IPS-NIHi7 (cell line): ENCODE measurements at regions not wholly inside any gene's neighbourhood (a gene's known extent, or its start where the extent isn't known, plus 50 kb on each side); places are given as distances from the start of the nearest gene placed in this dataset.
"Not testable (repeated sequence)": the region's sequence is repeated elsewhere in the genome, so short reads cannot be mapped to it uniquely, and the experiment has no call there.

ENCODE experiments used
- DNase-seq: peaks from one replicate; pipeline ENCODE4 v3.0.0; 2012; ENCODE audit warnings: mixed read lengths; ENCODE audit errors: extremely low spot score

DNA sequence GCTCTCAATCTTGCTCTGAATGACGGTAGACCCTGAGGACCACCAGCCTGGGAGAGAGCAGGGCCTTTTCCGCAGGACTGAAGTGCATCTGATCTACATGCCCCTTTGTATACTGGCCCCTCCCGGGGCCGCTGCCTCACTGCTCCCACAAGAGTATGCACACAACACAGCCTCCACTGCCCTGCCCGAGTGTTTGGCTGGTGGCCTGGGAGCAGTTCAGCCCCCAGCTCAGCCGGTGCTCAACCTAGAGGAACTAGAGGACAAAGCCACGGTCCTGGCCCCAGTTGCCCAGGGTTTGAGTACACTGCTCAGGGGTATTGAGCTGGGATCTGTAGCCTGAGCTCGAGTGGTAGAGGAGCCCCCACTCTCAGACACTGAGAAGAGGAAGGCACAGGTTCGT is 118.9 kb upstream of the CAB39 start:
- no peak for DNase-seq

DNA sequence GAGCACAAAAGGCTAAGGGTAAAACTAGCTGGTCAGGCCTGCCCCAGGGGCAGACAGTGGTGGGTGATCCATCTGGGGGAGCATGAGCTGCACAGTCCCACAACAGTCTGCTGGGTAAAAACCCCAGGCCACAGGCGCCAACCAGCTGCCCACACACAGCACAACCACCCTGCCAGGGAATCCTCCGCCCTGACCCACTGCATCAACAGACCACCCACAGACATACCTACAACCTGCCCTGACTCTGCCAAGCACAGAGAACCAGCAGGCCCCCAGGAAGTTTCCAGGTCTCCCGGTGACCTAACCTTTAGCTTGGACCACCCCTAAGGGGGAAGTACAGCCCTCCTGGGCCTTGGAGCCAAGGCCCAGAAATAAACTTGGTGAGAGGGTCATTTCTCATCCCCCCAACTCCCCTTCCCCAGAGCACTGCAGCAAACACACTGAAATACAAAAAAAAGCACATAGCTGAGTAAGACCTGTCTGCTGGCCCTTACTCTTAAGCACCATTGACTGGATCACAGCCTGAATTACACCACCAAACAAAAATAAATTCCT is 118.3 kb upstream of the CAB39 start:
- no peak for DNase-seq

DNA sequence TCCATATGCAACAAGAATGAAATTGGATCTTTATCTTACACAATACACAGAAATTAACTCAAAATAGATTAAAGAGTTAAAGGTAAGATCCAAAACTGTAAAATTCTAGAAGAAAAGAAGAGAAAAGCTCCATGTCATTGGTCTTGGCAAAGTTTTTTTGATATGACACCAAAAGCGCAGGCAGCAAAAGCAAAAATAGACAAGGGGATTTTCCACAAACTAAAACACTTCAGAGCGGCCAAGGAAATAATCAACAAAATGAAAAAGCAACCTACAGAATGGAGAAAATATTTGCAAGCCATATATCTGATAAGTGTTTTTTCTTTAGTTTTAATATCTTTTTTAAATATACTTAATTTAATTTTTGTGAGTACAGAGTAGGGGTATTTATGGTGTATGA is 112.8 kb upstream of the CAB39 start:
- DNase-seq, result no peak

DNA sequence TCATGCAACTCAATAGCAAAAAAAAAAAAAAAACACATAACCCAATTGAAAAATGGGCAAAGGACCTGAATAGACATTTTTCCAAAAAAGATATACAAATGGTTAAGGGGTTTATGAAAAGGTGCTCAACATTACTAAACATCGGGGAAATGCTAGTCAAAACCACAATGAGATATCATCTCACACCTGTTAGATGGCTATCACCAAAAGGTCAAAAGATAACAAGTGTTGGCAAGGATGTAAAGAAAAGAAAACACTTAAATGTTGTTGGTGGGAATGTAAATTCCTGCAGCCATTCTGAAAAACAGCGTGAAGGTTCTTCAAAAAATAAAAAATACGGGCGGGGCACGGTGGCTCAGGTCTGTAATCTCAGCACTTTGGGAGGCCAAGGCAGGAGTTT is 112.4 kb upstream of the CAB39 start:
- DNase-seq, result no peak

DNA sequence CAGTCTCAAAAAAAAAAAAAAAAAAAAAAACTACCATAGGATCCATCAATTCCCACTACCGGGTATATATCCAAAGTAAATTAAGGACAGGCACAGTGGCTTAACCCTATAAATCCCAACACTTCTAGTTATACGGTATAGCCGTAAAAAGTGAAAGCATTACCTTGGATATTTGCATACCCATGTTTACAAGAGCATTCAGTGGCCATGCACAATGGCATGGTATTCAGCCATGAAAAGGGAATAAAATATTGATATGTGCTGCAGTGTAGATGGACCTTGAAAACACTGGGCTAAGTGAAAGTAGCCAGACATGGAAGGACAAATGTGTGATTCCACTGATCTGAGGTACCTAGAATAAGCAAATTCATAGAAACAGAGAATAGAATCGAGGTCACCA is 111.8 kb upstream of the CAB39 start:
- no peak for DNase-seq

DNA sequence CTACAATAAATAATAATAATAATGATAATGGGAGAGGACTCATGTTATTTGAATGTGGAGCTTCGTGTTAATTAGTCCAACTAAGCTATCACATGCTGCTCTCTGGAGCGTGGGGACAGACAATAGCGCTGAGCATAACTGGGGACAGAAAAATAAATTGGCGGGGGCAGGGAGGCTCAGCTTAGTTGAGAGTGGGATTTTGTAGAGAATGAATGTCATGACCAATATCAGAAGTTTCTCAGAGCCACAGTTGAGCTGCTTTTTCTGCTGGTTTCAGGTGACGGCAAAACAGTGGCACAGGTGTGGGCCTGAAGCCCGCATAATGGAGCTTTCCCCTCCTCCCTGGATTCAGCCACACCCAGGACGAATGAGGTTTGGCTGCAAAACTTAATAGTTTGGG is 111.1 kb upstream of the CAB39 start:
- no peak for DNase-seq

DNA sequence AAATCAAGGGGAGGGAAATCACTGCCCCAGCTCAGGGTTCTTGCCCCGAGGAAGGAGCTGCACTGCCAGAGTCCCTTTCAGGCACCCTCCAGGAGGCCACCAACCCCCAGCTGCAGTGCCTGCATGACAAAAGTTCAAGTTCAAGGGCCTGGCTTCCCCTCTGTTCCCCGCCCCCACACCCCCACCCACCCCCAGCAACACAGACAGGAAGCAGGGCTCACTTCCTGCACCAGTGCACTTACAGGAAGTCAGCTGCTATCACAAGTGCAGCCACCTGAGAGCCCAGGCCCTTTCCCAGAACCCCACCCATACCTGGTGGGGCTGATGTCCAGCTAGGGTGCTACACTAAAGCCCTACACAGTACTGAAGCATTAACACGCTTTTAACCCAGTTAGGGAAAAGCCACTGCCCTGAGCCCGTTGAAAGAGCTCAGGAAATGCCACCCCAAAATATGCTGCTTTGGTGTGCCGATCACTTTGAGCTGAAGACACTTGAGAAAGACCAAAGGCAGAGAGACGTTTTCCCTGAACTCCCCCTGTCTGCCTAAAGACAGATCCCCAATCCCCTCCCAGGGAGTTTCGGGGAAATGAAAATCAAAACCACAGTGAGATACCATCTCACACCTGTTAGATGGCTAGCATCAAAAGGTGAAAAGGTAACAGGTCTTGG is 109.9 kb upstream of the CAB39 start:
- peak; percentile 20 for DNase-seq

DNA sequence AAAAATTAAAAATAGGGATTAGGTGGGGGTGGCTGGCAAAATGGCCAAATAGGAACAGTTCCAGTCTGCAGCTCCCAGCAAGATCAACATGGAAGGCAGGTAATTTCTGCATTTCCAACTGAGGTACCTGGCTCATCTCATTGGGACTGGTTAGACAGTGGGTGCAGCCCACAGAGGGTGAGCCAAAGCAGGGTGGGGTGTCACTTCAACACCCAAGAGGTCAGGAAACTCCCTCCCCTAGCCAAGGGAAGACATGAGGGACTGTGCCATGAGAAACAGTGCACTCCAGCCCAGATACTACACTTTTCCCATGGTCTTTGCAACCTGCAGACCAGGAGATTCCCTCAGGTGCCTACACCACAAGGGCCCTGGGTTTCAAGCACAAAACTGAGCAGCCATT is 109.3 kb upstream of the CAB39 start:
- DNase-seq, result not testable (repeated sequence)

DNA sequence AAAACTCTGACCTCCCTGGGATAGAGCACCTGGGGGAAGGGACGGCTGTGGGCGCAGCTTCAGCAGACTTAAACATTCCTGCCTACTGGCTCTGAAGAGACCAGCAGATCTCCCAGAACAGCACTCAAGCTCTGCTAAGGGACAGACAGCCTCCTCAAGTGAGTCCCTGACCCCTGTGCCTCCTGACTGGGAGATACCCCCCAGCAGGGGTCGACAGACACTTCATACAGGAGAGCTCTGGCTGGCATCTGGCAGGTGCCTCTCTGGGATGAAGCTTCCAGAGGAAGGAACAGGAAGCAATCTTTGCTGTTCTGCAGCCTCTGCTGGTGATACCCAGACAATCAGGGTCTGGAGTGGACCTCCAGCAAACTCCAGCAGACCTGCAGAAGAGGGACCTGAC is 108.5 kb upstream of the CAB39 start:
- not testable (repeated sequence) for DNase-seq

DNA sequence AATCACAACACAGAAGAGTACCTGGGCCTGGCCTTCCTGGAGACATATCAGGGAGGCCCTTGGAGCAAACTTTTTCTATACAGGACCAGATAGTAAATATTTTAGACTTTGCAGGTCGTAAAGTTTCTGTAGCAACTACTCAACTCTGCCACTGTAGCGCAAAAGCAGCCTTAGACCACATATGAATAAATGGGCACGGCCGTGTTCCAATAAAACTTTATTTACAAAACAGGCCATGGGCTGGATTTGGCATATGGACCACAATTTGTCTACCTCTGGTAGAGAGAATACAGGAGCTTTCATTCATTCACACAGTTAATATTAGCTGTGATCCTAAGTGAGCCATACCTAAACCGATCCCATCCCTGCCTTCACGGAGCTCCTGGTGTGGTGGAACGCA is 98.6 kb upstream of the CAB39 start:
- DNase-seq, result no peak

DNA sequence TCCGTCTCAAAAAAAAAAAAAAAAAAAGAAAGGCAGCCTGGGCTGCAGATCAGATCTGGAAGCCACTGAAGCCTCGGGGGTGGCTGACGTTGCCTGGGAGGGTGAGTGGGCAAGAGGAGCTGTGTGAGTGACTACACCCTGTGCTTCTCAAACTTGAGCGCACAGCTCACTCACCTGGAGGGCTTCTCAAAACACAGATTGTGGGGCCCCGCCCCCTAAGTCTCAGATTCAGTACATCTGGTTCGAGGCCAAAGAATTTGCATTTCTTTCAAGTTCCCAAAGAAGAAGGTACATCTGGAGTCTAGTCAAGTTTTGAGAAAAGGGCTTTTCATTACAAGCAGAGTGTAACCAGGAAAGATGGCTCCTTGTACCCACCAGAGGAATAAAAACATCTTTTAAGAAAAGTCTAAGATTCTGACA is 97.7 kb upstream of the CAB39 start:
- DNase-seq, result no peak

DNA sequence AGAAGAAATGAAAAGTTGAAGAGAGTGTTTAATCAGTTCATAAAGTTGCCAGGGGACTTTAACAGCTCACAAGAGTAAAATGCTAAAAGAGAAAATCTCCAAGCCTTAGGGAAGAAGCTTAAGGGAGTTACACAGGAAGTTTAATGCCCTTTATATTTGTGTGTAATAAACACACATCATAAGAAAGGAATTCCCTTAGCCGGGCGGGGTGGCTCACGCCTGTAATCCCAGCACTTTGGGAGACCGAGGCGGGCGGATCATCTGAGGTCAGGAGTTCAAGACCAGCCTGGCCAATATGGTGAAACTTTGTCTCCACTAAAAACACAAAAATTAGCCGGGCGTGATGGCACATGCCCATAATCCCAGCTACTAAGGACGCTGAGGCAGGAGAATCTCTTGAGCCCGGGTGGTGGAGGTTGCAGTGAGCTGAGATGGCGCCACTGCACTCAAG is 95.4 kb upstream of the CAB39 start:
- DNase-seq, result not testable (repeated sequence)

DNA sequence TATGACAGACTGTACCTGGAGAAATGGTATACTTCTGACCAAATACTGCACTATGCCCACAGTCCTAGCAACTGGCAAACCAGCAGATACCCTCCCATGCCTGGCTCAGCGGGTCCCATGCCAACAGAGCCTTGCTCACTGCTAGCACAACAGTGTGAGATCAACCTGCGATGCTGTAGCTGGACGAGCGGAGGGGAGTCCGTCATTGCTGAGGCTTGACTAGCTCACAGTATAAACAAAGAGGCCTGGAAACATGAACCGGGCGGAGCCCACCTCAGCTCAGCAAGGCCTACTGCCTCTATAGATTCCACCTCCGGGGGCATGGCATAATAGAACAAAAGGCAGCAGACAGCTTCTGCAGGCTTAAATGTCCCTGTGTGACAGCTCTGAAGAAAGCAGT is 93.2 kb upstream of the CAB39 start:
- DNase-seq, result no peak

DNA sequence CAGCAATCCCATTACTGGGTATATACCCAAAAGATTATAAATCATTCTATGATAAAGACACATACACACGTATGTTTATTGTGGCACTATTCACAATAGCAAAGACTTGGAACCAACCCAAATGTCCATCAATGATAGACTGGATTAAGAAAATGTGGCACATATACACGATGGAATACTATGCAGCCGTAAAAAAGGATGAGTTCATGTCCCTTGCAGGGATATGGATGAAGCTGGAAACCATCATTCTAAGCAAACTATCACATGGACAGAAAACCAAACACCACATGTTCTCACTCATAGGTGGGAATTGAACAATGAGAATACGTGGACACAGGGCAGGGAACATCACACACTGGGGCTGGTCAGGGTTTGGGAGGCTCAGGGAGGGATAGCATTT is 87.4 kb upstream of the CAB39 start:
- not testable (repeated sequence) for DNase-seq

DNA sequence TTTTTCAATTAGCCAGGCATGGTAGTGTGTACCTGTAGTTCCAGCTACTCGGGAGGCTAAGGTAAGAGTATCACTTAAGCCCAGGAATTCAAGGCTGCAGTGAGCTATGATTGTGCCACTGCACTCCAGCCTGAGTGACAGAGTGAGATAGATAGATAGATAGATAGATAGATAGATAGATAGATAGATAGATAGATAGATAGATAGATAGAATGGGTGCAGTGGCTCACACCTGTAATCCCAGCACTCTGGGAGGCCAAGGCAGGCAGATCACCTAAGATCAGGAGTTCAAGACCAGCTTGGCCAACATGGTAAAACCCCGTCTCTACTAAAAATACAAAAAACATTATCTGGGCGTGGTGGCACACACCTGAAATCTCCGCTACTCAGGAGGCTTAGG is 85.6 kb upstream of the CAB39 start:
- not testable (repeated sequence) for DNase-seq

DNA sequence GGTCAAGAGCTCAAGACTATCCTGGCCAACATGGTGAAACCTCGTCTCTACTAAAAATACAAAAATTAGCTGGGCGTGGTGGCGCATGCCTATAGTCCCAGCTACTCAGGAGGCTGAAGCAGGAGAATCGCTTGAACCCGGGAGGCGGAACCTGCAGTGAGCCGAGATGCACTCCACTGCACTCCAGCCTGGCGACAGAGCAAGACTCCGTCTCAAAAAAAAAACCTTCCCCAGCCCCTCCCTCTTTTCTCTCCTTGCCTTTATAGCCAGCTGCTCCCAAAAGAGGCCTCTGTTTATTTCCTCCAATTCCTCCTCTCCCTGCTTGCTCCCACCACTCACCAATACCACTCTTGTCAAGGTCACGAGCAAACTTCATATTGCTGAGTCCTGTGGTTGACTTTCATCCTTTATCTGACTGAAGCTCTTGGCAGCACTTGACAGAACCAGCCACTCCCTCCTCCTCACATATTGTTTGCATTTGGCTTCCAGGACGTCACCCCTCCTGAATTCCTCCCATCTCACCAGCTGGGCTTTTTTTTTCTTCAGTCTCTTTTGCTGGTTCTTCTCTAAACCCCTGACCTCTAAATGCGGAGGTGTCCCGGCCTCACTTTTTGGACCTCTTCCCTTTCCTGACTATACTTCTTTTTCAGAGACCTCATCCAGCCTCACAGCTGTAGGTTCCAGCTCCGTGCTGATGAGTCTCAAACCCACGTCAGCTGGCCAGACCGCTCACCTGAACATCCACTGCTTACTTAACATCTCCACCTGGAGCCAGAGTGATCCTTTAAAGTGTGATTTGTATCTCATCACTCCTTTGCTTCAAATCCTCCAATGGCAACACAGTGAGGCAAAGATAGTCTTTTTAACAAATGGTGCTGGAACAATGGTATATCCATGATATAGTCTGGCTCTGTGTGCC is 84.6 kb upstream of the CAB39 start:
- no peak for DNase-seq

DNA sequence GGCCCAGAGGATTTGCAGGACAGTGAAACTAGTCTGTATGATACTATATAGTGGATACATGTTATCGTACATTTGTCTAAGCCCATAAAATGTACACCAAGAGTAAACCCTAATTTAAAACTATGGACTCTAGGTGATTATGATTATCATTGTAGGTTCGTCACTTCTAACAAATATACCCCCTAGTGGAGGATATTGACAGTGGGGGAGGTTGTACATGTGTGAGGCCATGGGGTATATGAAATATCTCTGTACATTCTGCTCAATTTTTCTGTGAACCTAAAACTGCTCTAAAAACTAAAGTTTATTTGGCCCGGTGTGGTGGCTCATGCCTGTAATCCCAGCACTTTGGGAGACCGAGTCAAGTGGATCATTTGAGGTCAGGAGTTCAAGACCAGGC is 81.2 kb upstream of the CAB39 start:
- no peak for DNase-seq

DNA sequence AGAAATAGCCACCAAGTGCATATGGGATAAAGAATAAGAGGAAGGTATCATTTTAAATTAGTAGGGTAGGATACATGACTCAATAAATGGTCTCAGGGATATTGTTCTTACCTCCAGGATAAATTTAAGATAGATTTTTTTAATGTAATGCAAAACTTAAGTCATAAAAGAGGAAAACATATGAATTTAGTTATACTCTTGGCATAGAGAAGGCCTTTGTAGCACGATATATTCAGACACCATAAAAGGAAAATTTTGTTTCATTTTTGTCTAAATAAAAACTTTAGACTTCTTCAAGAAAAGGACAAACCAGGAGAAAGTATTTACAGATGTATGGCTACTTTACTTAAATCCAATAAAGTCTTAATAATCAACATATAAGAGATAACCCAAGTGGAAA is 78.5 kb upstream of the CAB39 start:
- no peak for DNase-seq

DNA sequence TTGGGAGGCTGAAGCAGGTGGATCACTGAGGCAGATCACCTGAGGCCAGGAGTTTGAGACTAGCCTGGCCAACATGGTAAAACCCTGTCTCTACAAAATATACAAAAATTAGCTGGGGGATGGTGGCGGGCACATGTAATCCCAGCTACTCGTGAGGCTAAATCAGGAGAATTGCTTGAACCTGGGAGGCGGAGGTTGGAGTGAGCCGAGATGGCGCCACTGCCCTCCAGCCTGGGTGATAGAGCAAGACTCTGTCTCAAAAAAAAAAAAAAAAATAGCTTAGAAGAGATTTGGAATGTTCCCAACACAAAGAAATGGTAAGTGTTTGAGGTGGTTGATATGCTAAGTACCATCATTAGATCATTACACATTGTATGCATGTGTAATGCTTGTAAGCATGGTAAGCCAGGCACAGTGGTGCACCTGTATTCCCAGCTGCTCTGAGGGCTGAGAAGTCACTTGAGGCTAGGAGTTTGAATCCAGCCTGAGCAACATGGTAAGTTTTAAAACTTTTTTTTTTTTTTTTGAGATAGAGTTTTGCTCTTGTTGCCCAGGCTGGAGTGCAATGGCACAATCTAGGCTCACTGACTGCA is 77.8 kb upstream of the CAB39 start:
- DNase-seq, result not testable (repeated sequence)

DNA sequence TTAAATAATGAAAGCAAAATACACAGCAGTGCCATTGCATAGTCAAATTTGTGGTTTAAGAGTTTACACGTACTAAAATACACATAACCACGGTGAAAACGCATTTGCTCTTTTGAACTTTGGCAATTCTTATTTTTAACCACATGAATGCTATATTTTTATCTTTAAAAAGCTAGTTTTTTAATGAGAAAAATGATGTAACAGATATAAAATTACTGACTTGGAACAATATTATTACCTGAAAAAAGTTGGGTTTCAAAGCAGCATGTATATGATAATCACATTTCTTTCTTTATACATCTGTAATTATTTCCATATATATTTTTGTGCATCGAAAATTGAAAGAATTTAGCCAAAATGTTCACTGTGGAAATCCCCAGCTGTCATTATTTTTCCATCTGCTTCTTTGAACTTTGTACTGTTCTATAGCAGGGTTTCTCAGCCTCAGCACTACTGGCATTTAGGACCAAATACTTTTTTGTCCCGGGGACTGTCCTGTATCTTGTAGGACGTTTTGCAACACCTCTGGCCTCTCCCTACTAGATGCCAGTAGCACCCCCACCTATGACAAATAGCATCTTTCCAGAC is 75.9 kb upstream of the CAB39 start:
- DNase-seq, result no peak

DNA sequence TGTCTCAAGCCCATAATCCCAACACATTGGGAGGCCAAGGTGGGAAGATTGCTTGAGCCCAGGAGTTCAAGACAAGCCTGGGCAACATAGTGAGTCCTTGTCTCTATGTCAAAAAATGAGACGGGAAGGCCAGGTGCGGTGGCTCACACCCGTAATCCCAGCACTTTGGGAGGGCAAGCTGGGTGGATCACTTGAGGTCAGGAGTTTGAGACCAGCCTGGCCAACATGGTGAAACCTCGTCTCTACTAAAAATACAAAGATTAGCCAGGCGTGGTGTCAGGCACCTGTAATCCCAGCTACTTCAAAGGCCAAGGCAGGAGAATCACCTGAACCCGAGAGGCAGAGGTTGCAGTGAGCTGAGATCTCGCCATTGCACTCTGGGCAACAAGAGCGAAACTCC is 75.2 kb upstream of the CAB39 start:
- DNase-seq, result not testable (repeated sequence)

DNA sequence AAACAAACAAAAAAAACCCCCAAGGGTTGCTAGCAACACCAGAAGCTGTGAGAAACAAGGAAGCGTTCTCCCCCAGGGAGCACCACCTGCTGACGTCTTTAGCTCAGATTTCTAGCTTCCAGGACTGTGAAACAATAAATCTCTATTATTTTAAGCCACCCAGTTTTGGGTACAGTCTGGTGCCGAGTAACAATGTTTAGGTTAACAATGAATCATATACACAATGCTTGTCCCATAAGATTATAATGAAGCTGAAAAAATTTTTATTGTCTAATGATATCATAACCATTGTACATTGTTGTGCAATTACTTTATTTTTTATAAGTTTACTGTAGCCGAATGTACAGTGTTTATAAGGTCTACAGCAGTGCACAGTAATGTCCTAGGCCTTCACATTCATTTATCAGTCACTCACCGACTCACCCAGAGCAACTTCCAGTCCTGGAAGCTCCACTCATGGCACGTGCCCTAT is 72.1 kb upstream of the CAB39 start:
- no peak for DNase-seq
